ACC112 (cell line): ENCODE measurements at regions not wholly inside any gene's neighbourhood (a gene's known extent, or its start where the extent isn't known, plus 50 kb on each side); places are given as distances from the start of the nearest gene placed in this dataset.

ENCODE experiments used
- H2AFZ ChIP-seq: fragments of 200-600 bp; sonication (generic); one replicate; pipeline ENCODE4 v1.6.0; 2017; ENCODE audit warnings: antibody characterized with exemption, low read length; ENCODE audit not compliant: unreplicated experiment
- H3K27ac ChIP-seq: fragments of 200-600 bp; sonication (generic); 2 replicates; pipeline ENCODE4 v1.5.1; 2014; ENCODE audit warnings: low read depth, mild to moderate bottlenecking, antibody characterized with exemption, low read length, moderate library complexity
- H3K27me3 ChIP-seq: fragments of 200-600 bp; sonication (generic); 2 replicates; pipeline ENCODE4 v1.6.1; 2014; ENCODE audit warnings: mild to moderate bottlenecking, antibody characterized with exemption, low read length, moderate library complexity, mixed read lengths; ENCODE audit not compliant: insufficient read depth
- H3K36me3 ChIP-seq: fragments of 200-600 bp; sonication (generic); 2 replicates; pipeline ENCODE4 v1.6.1; 2016; ENCODE audit warnings: mild to moderate bottlenecking, antibody characterized with exemption, low read length, moderate library complexity, mixed read lengths; ENCODE audit not compliant: insufficient read depth
- H3K4me1 ChIP-seq: fragments of 200-600 bp; sonication (generic); one replicate; pipeline ENCODE4 v1.6.1; 2016; ENCODE audit warnings: low read length, mixed read lengths; ENCODE audit not compliant: insufficient read depth, unreplicated experiment, control insufficient read depth
- H3K4me3 ChIP-seq: fragments of 200-600 bp; sonication (generic); 2 replicates; pipeline ENCODE4 v1.5.1; 2014; ENCODE audit warnings: mild to moderate bottlenecking, low read depth, low read length
- H3K79me2 ChIP-seq: fragments of 200-600 bp; sonication (generic); one replicate; pipeline ENCODE4 v1.6.0; 2016; ENCODE audit warnings: low read length; ENCODE audit not compliant: control insufficient read depth, unreplicated experiment, insufficient read depth

DNA sequence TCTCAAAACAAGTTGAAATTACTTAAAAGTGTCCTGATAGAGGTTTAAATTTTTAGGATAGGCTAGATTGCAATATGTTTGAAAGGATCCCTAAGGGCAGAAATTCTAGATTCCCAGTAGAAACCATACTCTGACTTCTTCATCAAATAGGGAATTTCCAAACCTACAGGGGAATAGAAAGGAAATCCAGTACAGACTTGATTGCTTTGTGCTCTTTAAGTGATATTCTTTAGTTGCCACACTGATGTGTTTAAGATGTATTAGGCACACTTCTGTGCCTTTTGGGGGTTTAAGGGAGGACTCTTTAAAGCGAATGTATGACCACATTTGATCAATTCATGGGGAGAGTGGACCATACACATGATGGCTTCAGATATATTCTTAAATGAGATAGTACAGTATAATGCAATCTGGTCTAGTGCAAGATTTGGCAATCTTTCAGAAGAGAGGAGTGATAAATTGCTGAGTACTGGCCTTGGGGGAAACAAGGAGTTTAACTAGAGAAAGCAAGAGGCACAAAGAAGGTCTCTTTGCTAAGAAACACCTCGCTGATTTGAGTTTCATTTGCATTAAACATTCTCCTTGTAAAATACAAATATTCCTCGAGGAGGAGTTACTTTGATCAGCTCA, 268.8 kb upstream of the NR5A2 start:
- H3K4me3 ChIP-seq, result peak overlapping the region; percentile 34; the same call in 1 of the 2 replicates
- H3K4me1 ChIP-seq, result peaks cover 15% of the 10 kb centered on the region
- peak overlapping the region; percentile 60 for H3K27ac ChIP-seq
- no peaks in the 10 kb centered on the region for H3K27me3 ChIP-seq
- peak overlapping the region; percentile 72 for H2AFZ ChIP-seq
- H3K79me2 ChIP-seq, result no peaks in the 10 kb centered on the region
- no peaks in the 10 kb centered on the region for H3K36me3 ChIP-seq

DNA sequence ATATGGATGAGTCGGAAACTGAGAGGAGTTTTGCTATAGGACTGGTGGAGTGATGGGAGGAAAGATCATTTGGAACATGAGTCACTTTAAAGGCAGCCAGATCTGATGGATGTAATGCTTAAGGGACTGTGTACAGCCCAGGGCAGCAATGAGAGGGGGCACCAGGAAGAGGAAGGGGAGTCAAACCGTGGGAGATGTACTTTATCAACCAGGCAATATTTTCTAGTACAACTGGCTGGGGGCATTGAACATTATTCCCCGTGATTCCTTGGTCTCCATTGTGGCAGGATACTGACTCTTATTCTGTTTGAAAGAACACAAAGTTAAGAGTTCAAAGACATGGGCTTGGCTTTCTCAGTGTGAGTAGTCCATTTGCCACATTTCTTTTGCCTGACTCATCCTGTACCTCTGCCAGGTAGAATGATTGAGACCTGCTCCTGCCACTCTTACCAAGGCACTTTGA, 268.2 kb upstream of the NR5A2 start:
- Histone ChIP-seq H3K27me3 (no peaks in the 10 kb centered on the region), H3K4me1 (peaks cover 15% of the 10 kb centered on the region), H3K79me2 (no peaks in the 10 kb centered on the region), H2AFZ (peak overlapping the region; percentile 72), H3K4me3 (peak overlapping the region; percentile 34; the same call in 1 of the 2 replicates), H3K36me3 (no peaks in the 10 kb centered on the region), H3K27ac (peak overlapping the region; percentile 60)

- Histone ChIP-seq H3K27ac (no peak overlapping the region), H3K79me2 (no peaks in the 10 kb centered on the region), H3K36me3 (no peaks in the 10 kb centered on the region), H2AFZ (no peak overlapping the region), H3K27me3 (no peaks in the 10 kb centered on the region), H3K4me3 (no peak overlapping the region), H3K4me1 (peaks cover 15% of the 10 kb centered on the region)
Observed at GRCh38 chr1:199762572-199762971, 264.9 kb upstream of the NR5A2 start.

- Histone ChIP-seq H3K36me3 (no peaks in the 10 kb centered on the region), H3K4me3 (no peak overlapping the region), H3K4me1 (no peaks in the 10 kb centered on the region), H3K27me3 (no peaks in the 10 kb centered on the region), H3K27ac (no peak overlapping the region), H2AFZ (no peak overlapping the region), H3K79me2 (no peaks in the 10 kb centered on the region)
Observed at GRCh38 chr1:199766218-199766792, 261.2 kb upstream of the NR5A2 start.

GRCh38 chr1:199767700-199768099, 259.8 kb upstream of the NR5A2 start:
- H3K4me3 ChIP-seq, result no peak overlapping the region

GRCh38 chr1:199774433-199775089, 252.9 kb upstream of the NR5A2 start:
- Histone ChIP-seq H2AFZ (no peak overlapping the region), H3K4me1 (no peaks in the 10 kb centered on the region), H3K36me3 (no peaks in the 10 kb centered on the region), H3K27ac (no peak overlapping the region), H3K4me3 (no peak overlapping the region), H3K27me3 (no peaks in the 10 kb centered on the region), H3K79me2 (no peaks in the 10 kb centered on the region)

More at GRCh38 chr1:199767700-199768099, 259.8 kb upstream of the NR5A2 start:
- Histone ChIP-seq H3K4me1 (no peaks in the 10 kb centered on the region), H2AFZ (no peak overlapping the region), H3K27me3 (no peaks in the 10 kb centered on the region), H3K27ac (no peak overlapping the region), H3K36me3 (no peaks in the 10 kb centered on the region), H3K79me2 (no peaks in the 10 kb centered on the region)

- H3K36me3 ChIP-seq, result no peaks in the 10 kb centered on the region
- H3K4me1 ChIP-seq, result peaks cover 12% of the 10 kb centered on the region
- H3K27ac ChIP-seq, result no peak overlapping the region
- no peak overlapping the region for H2AFZ ChIP-seq
- H3K79me2 ChIP-seq, result no peaks in the 10 kb centered on the region
- H3K4me3 ChIP-seq, result no peak overlapping the region
- no peaks in the 10 kb centered on the region for H3K27me3 ChIP-seq
Observed at GRCh38 chr1:199776768-199777497, 250.6 kb upstream of the NR5A2 start.

DNA sequence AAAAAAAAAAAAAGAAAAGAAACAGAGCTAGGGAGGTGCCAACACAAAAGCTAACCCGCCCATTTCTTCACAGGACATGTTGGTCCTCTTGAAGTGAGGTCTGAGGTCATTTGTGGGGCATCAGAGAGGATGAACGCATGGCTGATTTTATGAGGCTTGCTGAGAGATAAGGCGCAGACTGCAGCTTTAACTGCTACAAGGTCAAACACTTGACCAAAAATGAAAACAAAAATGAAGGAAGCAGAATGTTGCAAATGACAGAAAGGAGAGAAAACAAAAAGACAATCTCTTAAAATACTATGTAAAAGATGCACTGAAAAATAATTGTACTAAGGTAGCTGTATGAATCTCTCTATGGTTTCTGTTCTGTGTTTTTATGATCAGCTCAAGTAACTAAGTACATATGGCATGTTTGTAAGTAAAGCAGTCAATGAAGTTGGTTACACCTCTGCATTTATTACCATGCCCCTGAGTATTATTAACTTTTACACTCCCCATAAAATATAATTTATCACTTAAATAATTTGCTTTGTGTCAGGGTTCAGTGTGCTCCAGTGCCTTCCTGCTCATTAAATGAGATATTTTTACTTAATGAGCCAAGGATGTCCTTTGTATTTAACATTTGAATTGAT, 249.1 kb upstream of the NR5A2 start:
- Histone ChIP-seq H3K36me3 (no peaks in the 10 kb centered on the region), H3K79me2 (no peaks in the 10 kb centered on the region), H2AFZ (no peak overlapping the region), H3K4me3 (no peak overlapping the region), H3K27ac (no peak overlapping the region), H3K4me1 (peaks cover 17% of the 10 kb centered on the region), H3K27me3 (no peaks in the 10 kb centered on the region)

DNA sequence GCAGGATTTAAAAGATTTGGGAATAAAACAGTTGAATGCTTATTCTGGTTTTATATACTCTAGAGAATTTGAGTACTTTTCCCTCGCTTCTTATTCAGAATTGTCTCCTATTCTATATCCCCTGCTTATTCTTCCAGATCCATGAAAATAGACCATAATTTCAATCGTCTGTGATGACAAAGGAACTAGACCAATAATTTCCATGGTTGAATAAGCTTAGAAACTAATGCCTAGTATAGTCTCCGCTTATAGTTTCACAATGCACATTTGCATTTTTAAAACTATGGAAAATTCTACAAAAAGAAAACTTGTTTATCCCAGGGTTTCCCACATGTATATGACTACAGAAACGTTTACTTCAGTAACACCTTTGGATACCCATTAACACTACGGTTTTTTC, 247.4 kb upstream of the NR5A2 start:
- Histone ChIP-seq H3K27ac (no peak overlapping the region), H3K36me3 (no peaks in the 10 kb centered on the region), H3K4me3 (no peak overlapping the region), H3K79me2 (no peaks in the 10 kb centered on the region), H2AFZ (no peak overlapping the region), H3K4me1 (peaks cover 33% of the 10 kb centered on the region), H3K27me3 (no peaks in the 10 kb centered on the region)

DNA sequence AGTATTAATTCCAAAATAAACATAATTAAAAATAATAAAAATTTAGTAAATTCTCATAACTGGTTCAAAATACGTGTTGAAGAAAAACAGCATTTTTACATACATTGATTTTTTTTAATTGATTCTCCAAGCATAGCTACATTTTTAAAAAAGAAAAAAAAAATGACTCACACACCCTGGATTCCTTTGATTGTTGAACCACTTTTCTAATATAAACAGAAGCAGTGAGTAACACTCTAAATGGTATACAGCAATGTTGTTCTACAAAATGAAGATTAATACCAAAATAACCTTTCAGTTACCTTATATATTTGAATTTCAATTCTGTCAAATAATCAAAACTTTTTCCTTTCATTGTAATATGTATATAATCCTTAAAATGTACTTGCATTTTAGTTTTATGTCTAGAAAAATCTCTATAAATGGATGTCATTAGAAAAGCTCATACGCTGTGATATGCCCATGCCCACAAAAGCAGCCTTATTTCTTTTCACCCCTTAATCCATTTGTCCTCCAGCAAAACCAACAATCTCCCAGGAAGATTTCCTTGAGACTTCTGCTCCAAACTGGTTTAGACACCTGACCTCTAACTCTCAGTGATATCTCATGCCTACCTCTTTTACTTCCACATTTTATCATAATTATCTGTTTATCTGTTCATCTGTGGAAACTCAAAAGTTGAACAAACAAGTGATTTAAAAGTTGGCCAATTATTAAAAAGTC, 246.4 kb upstream of the NR5A2 start:
- Histone ChIP-seq H3K27me3 (no peaks in the 10 kb centered on the region), H3K27ac (no peak overlapping the region), H3K4me1 (peaks cover 33% of the 10 kb centered on the region), H3K4me3 (no peak overlapping the region), H2AFZ (no peak overlapping the region), H3K79me2 (no peaks in the 10 kb centered on the region), H3K36me3 (no peaks in the 10 kb centered on the region)
